HG03469 (cell line): ENCODE measurements at regions not wholly inside any gene's neighbourhood (a gene's known extent, or its start where the extent isn't known, plus 50 kb on each side); places are given as distances from the start of the nearest gene placed in this dataset.
"Not testable (repeated sequence)": the region's sequence is repeated elsewhere in the genome, so short reads cannot be mapped to it uniquely, and the experiment has no call there.

ENCODE experiments used
- ATAC-seq: cut with Tn5 transposase; IDR thresholded peaks from one replicate; pipeline ENCODE4 v1.9.1; 2021; ENCODE audit warnings: mild to moderate bottlenecking, moderate library complexity, moderate number of reproducible peaks; ENCODE audit not compliant: unreplicated experiment

- no peak for ATAC-seq
Observed at GRCh38 chr18:28511413-28511821, 334.5 kb upstream of the CDH2 start.

- no peak for ATAC-seq
Observed at GRCh38 chr18:28510210-28510609, 333.3 kb upstream of the CDH2 start.

- no peak for ATAC-seq
Observed at GRCh38 chr18:28504066-28504465, 327.1 kb upstream of the CDH2 start.

DNA sequence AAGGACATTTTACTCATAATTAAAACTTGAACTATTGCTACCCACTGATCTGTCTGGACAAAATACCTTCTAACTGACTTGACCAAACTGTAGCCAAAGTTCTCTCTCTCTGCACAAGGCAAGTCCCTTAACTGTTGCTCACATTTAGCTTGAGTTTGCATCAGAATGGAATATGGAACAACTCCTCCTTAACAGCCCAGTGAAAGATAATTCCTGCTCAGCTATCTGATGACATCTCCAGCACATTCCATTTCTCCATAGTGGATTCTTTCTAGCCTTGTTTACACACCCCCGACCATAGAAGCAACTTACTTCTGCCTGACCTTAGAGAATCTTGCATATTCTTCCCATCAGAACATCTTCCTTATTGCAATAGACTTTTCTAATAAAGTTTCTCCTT, 317.2 kb upstream of the CDH2 start:
- no peak for ATAC-seq

DNA sequence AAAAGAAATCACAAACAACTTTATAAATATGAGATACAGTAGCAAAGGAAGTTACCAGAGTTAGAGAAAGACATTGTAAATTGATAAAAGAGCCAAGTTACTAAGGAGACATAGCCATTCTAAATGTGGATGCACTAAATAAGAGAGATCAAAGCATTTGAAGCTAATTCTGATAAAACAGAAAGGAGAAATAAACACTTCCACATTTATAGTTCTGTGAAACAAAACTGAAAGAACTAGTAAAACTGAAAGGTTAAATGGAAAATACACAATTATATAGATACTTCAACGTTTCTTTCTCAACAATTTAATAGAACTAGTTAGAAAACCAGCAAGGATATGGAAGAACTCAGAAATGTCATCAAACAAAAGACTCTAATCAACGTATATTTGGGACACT, 309.0 kb upstream of the CDH2 start:
- no peak for ATAC-seq

- no peak for ATAC-seq
Observed at GRCh38 chr18:28485210-28485801, 308.4 kb upstream of the CDH2 start.

GRCh38 chr18:28478531-28478930, 301.6 kb upstream of the CDH2 start:
- ATAC-seq, result no peak

DNA sequence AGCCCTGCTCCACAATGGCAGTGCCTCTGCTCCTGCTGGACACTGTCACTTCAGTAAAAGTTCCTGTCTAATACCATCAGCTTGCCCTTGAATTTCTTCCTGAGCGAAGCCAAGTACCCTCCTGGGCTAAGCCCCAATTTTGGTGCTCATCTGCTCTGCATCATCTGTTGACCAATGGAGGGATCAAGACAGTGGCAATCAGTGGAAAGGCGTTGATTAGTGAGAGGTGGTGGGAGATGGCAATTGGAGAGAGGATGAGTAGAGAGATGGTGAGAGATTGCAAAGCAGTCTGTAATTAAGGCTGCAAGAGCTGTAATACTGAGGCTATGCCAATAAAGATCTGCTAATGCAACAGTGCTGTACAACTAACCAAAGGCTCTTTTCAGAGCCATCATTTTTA, 299.4 kb upstream of the CDH2 start:
- ATAC-seq, result no peak

DNA sequence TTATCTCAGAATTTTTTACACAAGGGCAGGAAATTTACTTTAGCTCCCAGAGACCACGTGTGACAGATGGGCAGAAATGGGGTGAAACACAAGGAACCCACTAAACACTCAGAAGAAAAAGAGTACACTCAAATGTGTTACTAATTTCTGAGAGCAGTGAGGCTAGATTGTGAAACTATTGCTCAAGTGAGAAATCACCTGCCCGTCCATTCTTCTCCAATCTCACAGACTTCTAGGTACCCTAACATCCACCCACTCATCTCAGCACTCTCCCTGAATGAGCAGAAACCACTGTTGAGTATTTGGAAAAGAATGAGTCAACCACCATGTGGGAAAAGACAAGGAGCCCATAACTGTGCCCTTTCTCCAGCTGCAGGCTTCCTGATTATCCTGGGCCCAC, 293.0 kb upstream of the CDH2 start:
- ATAC-seq, result no peak

GRCh38 chr18:28468901-28469300, 292.0 kb upstream of the CDH2 start:
- no peak for ATAC-seq

DNA sequence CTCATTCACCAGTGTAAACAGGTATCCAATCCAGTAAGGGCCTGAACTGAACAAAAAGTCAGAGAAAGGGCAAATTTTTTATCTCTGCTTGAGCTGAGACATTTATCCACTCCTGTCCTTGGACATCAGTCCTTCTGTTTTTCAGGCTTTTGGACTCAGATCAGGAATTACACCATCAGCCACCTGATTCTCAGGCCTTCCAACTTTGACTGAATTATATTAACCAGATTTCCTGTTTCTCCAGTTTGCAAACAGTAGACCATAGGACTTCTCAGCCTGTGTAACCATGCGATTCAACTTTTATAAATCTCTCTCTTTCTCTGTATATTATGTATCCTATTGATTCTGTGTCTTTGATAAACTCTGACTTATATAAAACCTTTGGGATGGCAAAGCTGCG, 289.3 kb upstream of the CDH2 start:
- no peak for ATAC-seq

GRCh38 chr18:28459587-28459986, 282.7 kb upstream of the CDH2 start:
- ATAC-seq, result no peak

DNA sequence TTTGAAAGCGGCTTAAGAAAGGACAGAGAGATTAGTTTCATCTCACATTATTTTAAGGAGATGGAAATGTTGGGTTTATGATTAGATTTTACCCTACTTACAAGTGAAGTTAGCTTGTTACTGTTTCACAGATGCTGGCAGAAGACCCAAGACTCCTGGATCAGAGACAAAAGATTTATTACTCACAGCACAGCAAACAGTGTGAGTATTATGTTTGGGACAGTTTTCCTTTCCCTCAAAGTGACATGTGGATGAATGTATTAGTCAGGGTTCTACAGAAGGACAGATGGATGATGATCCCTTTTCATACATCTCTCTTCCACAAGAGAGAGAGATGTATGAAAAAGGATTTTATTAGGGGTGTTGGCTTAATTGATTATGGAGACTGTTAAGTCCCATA, 281.8 kb upstream of the CDH2 start:
- no peak for ATAC-seq

- ATAC-seq, result no peak
Observed at GRCh38 chr18:28457784-28458183, 280.9 kb upstream of the CDH2 start.

GRCh38 chr18:28455971-28456370, 279.0 kb upstream of the CDH2 start:
- ATAC-seq, result no peak

GRCh38 chr18:28439870-28440269, 262.9 kb upstream of the CDH2 start:
- no peak for ATAC-seq

DNA sequence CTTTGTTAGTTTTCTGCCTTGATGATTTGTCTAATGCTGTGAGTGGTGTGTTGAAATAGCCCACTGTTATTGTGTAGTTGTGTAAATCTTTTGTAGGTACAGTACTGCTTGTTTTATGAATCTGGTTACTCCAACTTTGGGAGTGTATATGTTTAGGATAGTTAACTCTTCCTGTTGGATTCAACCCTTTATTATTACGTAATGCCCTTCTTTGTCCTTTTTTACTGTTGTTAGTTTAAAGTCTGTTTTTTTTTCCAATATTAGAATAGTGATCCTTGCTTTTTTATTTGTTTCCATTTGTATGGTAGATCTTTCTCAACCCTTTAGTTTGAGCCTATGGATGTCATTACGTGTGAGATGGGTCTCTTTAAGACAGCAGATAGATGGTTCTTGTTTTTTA, 261.5 kb upstream of the CDH2 start:
- ATAC-seq, result no peak

- ATAC-seq, result no peak
Observed at GRCh38 chr18:28432339-28432738, 255.4 kb upstream of the CDH2 start.

DNA sequence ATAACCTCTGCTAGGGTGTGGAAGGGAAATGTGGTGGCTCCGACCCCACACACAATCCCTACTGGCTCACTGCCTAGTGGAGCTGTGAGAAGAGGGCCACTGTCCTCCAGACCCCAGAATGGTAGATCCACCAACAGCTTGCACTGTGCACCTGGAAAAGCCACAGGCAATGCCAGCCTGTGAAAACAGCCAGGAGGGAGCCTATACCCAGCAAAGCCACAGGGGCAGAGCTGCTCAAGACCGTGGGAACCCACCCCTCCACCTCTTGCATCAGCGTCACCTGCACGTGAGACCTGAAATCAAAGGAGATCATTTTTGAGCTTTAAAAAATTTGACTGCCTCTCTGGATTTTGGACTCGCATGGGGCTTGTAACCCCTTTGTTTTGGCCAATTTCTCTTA, 249.0 kb upstream of the CDH2 start:
- ATAC-seq, result no peak

GRCh38 chr18:28422577-28422976, 245.6 kb upstream of the CDH2 start:
- ATAC-seq, result no peak

DNA sequence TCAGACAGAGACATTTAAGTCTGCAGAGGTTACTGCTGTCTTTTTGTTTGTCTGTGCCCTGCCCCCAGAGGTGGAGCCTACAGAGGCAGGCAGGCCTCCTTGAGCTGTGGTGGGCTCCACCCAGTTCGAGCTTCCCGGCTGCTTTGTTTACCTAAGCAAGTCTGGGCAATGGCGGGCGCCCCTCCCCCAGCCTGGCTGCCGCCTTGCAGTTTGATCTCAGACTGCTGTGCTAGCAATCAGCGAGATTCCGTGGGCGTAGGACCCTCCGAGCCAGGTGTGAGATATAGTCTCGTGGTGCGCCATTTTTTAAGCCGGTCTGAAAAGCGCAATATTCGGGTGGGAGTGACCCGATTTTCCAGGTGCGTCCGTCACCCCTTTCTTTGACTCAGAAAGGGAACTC, 245.0 kb upstream of the CDH2 start:
- ATAC-seq, result not testable (repeated sequence)

- ATAC-seq, result no peak
Observed at GRCh38 chr18:28412521-28412920, 235.6 kb upstream of the CDH2 start.

DNA sequence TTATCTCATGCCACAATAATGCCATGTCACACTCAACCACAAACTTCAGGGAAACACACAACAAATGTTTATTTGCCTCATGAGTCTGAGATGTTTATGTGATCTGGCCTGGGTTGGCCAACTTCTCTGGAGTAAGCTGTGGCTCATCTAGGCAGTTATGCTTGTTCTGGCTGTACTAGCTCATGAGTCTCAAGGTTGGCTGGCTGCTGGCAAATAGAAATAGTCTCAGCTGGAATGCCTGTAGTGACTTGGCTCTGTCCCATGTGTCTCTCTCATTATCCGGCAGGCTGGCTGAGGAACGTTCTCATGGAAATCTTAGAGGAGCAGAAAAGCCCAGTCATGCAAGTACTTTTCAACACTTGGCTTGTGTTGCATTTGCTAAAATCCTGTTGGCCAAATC, 234.9 kb upstream of the CDH2 start:
- no peak for ATAC-seq

GRCh38 chr18:28409811-28410210, 232.9 kb upstream of the CDH2 start:
- no peak for ATAC-seq
